WTC11 (cell line): ENCODE measurements at regions not wholly inside any gene's neighbourhood (a gene's known extent, or its start where the extent isn't known, plus 50 kb on each side); places are given as distances from the start of the nearest gene placed in this dataset.

Experiments
- ATAC-seq: fragments of 200-7000 bp; cut with Tn5 transposase; 2 replicates; pipeline ENCODE4 v1.10.0; 2021; ENCODE audit warnings: mild to moderate bottlenecking, moderate library complexity
- CTCF ChIA-PET: fragments of 300-600 bp; sonication (Branson Sonifier 250); formaldehyde crosslinking; loops from one replicate; lab custom pipeline; 2021; ENCODE audit warnings: antibody characterized with exemption; lab: Charles Lee
- POLR2A ChIA-PET: fragments of 350-600 bp; sonication (Branson Sonifier 250); formaldehyde crosslinking; loops from one replicate; lab custom pipeline; 2021; ENCODE audit warnings: antibody characterized with exemption; lab: Charles Lee
- DNase-seq: peaks from one replicate; pipeline ENCODE4 v3.0.0; 2021; ENCODE audit warnings: low spot score
- H3K27ac Mint-ChIP-seq: 2 replicates; pipeline ENCODE4 v1.8.0; 2021; ENCODE audit warnings: mixed read lengths
- H3K27me3 Mint-ChIP-seq: 2 replicates; pipeline ENCODE4 v1.8.0; 2021; ENCODE audit warnings: low read depth, mild to moderate bottlenecking, moderate library complexity, mixed read lengths
- H3K36me3 Mint-ChIP-seq: 2 replicates; pipeline ENCODE4 v1.8.0; 2021; ENCODE audit warnings: mixed read lengths
- H3K4me1 Mint-ChIP-seq: 2 replicates; pipeline ENCODE4 v1.8.0; 2022; ENCODE audit warnings: mixed read lengths
- H3K4me3 Mint-ChIP-seq: 2 replicates; pipeline ENCODE4 v1.8.0; 2021; ENCODE audit warnings: mild to moderate bottlenecking, moderate library complexity, mixed read lengths
- H3K9me3 Mint-ChIP-seq: 2 replicates; pipeline ENCODE4 v1.8.0; 2021; ENCODE audit warnings: mixed read lengths
- ATF6 ChIP-seq: sonication (generic); formaldehyde crosslinking; IDR thresholded peaks from 2 replicates; pipeline ENCODE4 v1.8.1; 2023; ENCODE audit warnings: mild to moderate bottlenecking, missing genetic modification reagents
- CDX4 ChIP-seq: fragments of 250-450 bp; sonication (Bioruptor Pico); IDR thresholded peaks from 2 replicates; pipeline ENCODE4 v1.9.0; 2021; ENCODE audit warnings: moderate library complexity, mild to moderate bottlenecking, inconsistent platforms, borderline replicate concordance
- CREM ChIP-seq: sonication (generic); formaldehyde crosslinking; IDR thresholded peaks from 2 replicates; pipeline ENCODE4 v1.8.1; 2022; ENCODE audit warnings: mild to moderate bottlenecking, missing genetic modification reagents, moderate library complexity
- E2F1 ChIP-seq: sonication (generic); formaldehyde crosslinking; IDR thresholded peaks from 2 replicates; pipeline ENCODE4 v1.8.0; 2022; ENCODE audit warnings: mild to moderate bottlenecking, missing genetic modification reagents
- E2F4 ChIP-seq: sonication (generic); formaldehyde crosslinking; IDR thresholded peaks from 2 replicates; pipeline ENCODE4 v1.8.1; 2022; ENCODE audit warnings: low read depth, mild to moderate bottlenecking, moderate library complexity, missing genetic modification reagents, borderline replicate concordance
- ETV6 ChIP-seq: sonication (generic); formaldehyde crosslinking; IDR thresholded peaks from 2 replicates; pipeline ENCODE4 v1.8.1; 2022; ENCODE audit warnings: mild to moderate bottlenecking, missing genetic modification reagents
- FOXJ3 ChIP-seq: sonication (generic); formaldehyde crosslinking; IDR thresholded peaks from 2 replicates; pipeline ENCODE4 v1.9.0; 2021; ENCODE audit warnings: missing genetic modification reagents, mild to moderate bottlenecking, borderline replicate concordance
- GRHL2 ChIP-seq: fragments of 250-450 bp; sonication (Bioruptor Pico); IDR thresholded peaks from 2 replicates; pipeline ENCODE4 v1.8.0; 2022; ENCODE audit warnings: mild to moderate bottlenecking, moderate library complexity; ENCODE audit not compliant: insufficient replicate concordance, severe bottlenecking
- MYBL2 ChIP-seq: sonication (generic); formaldehyde crosslinking; IDR thresholded peaks from 2 replicates; pipeline ENCODE4 v1.8.1; 2023; ENCODE audit warnings: mild to moderate bottlenecking, moderate library complexity, missing genetic modification reagents
- NFE2L1 ChIP-seq: sonication (generic); formaldehyde crosslinking; IDR thresholded peaks from 2 replicates; pipeline ENCODE4 v1.8.1; 2023; ENCODE audit warnings: missing genetic modification reagents
- NR1H2 ChIP-seq: sonication (generic); formaldehyde crosslinking; IDR thresholded peaks from 2 replicates; pipeline ENCODE4 v1.9.0; 2021; ENCODE audit warnings: mild to moderate bottlenecking, moderate library complexity, missing genetic modification reagents
- NR2C2 ChIP-seq: sonication (generic); formaldehyde crosslinking; IDR thresholded peaks from 2 replicates; pipeline ENCODE4 v1.8.0; 2022; ENCODE audit warnings: mild to moderate bottlenecking, missing genetic modification reagents
- OVOL2 ChIP-seq: fragments of 250-450 bp; sonication (Bioruptor Pico); IDR thresholded peaks from 2 replicates; pipeline ENCODE4 v1.9.0; 2021; ENCODE audit warnings: mild to moderate bottlenecking, borderline replicate concordance
- PREB ChIP-seq: sonication (generic); formaldehyde crosslinking; IDR thresholded peaks from 2 replicates; pipeline ENCODE4 v1.8.1; 2022; ENCODE audit warnings: mild to moderate bottlenecking, missing genetic modification reagents, moderate library complexity, borderline replicate concordance
- PRRX2 ChIP-seq: fragments of 250-450 bp; sonication (Bioruptor Pico); IDR thresholded peaks from 2 replicates; pipeline ENCODE4 v1.8.0; 2021; ENCODE audit warnings: mild to moderate bottlenecking
- SOX15 ChIP-seq: fragments of 250-450 bp; sonication (Bioruptor Pico); IDR thresholded peaks from 2 replicates; pipeline ENCODE4 v1.9.0; 2021; ENCODE audit warnings: mild to moderate bottlenecking
- USF1 ChIP-seq: sonication (generic); formaldehyde crosslinking; IDR thresholded peaks from 2 replicates; pipeline ENCODE4 v1.8.0; 2022; ENCODE audit warnings: mild to moderate bottlenecking, missing genetic modification reagents
- ZBTB43 ChIP-seq: sonication (generic); formaldehyde crosslinking; IDR thresholded peaks from 2 replicates; pipeline ENCODE4 v1.8.1; 2023; ENCODE audit warnings: mild to moderate bottlenecking, missing genetic modification reagents
- ZNF263 ChIP-seq: sonication (generic); formaldehyde crosslinking; IDR thresholded peaks from 2 replicates; pipeline ENCODE4 v1.8.1; 2022; ENCODE audit warnings: low read depth, mild to moderate bottlenecking, moderate library complexity, missing genetic modification reagents
- ZNF396 ChIP-seq: fragments of 250-450 bp; sonication (Bioruptor Pico); IDR thresholded peaks from 2 replicates; pipeline ENCODE4 v1.8.0; 2021; ENCODE audit warnings: mild to moderate bottlenecking, moderate library complexity, borderline replicate concordance
- ZNF416 ChIP-seq: fragments of 250-450 bp; sonication (Bioruptor Pico); IDR thresholded peaks from 2 replicates; pipeline ENCODE4 v1.9.0; 2021; ENCODE audit warnings: mild to moderate bottlenecking, inconsistent platforms
- ZSCAN18 ChIP-seq: fragments of 250-450 bp; sonication (Bioruptor Pico); IDR thresholded peaks from 2 replicates; pipeline ENCODE4 v2.1.2; 2022; ENCODE audit warnings: mild to moderate bottlenecking, moderate library complexity

GRCh38 chr4:34220601-34221000, 2023.7 kb downstream of the ARAP2 start (continued):
- TF ChIP-seq ZSCAN18 (CRISPR knock-in tag) (no peak), ZBTB43 (CRISPR knock-in tag) (no peak)

- CTCF ChIA-PET, result no interaction called here
These were observed 2022.3 kb downstream of the ARAP2 start for GRCh38 chr4:34221986-34222385.

GRCh38 chr4:34236118-34236517, 2008.2 kb downstream of the ARAP2 start:
- POLR2A ChIA-PET, result no interaction called here
- CTCF ChIA-PET, result no interaction called here
- Mint-ChIP-seq H3K9me3 (peaks cover 29% of the 10 kb centered on the region), H3K27ac (no peak overlapping the region), H3K36me3 (peaks cover 4% of the 10 kb centered on the region; the same call in 1 of the 2 replicates), H3K4me1 (peaks cover 4% of the 10 kb centered on the region), H3K27me3 (no peaks in the 10 kb centered on the region), H3K4me3 (no peak overlapping the region)
- ATAC-seq (no peak), DNase-seq (no peak)
- TF ChIP-seq CREM (no peak), E2F1 (no peak), E2F4 (CRISPR knock-in tag) (no peak), PREB (CRISPR knock-in tag) (no peak), PRRX2 (CRISPR knock-in tag) (no peak), SOX15 (CRISPR knock-in tag) (no peak), MYBL2 (no peak), NR2C2 (CRISPR knock-in tag) (no peak), FOXJ3 (CRISPR knock-in tag) (no peak), USF1 (CRISPR knock-in tag) (no peak), ETV6 (no peak)

More at GRCh38 chr4:34221986-34222385, 2022.3 kb downstream of the ARAP2 start:
- TF ChIP-seq PREB (CRISPR knock-in tag), result no peak
- TF ChIP-seq GRHL2 (CRISPR knock-in tag), result no peak
- TF ChIP-seq NFE2L1 (CRISPR knock-in tag), result no peak
- no peak for TF ChIP-seq ATF6 (CRISPR knock-in tag)
- TF ChIP-seq ZNF396 (CRISPR knock-in tag), result no peak
- no peak for TF ChIP-seq ZNF263 (CRISPR knock-in tag)
- no peak for TF ChIP-seq NR1H2 (CRISPR knock-in tag)
- TF ChIP-seq CDX4 (CRISPR knock-in tag), result no peak
- no peak for TF ChIP-seq OVOL2
- TF ChIP-seq ZNF416 (CRISPR knock-in tag), result no peak
- Mint-ChIP-seq H3K9me3 (peaks cover 38% of the 10 kb centered on the region), H3K4me1 (peaks cover 6% of the 10 kb centered on the region; the same call in 1 of the 2 replicates), H3K27ac (no peak overlapping the region), H3K36me3 (peaks cover 10% of the 10 kb centered on the region; the same call in 1 of the 2 replicates), H3K4me3 (no peak overlapping the region), H3K27me3 (no peaks in the 10 kb centered on the region)
- ATAC-seq, result no peak
- no peak for DNase-seq
- POLR2A ChIA-PET, result no interaction called here
